Spleen (tissue), 7 donors: ENCODE measurements at regions not wholly inside any gene's neighbourhood (a gene's known extent, or its start where the extent isn't known, plus 50 kb on each side); places are given as distances from the start of the nearest gene placed in this dataset.

Experiments used
- CTCF ChIP-seq, 11 experiments: fragments of 200-600 bp in 7 of 11; fragments of 450-650 bp in 4 of 11; sonication (generic) in 4 of 11; IDR thresholded peaks in 8 of 11; conservative IDR thresholded peaks in 3 of 11; 1 replicate in 7 of 11; 2 replicates in 4 of 11; pipeline versions ENCODE4 v1.4.0 to v1.8.0; 2016 to 2021; ENCODE audit warnings: antibody characterized with exemption in 11 of 11, inconsistent platforms in 4 of 11, mild to moderate bottlenecking in 1 of 11
- POLR2A ChIP-seq, 3 donors: fragments of 450-650 bp; IDR thresholded peaks; one replicate each; pipeline ENCODE4 v1.5.1; 2017; ENCODE audit warnings: antibody characterized with exemption in 3 of 3, mild to moderate bottlenecking in 1 of 3
- POLR2AphosphoS5 ChIP-seq, 3 donors: sonication (generic); formaldehyde crosslinking; IDR thresholded peaks; one replicate each; pipeline ENCODE4 v1.5.1; 2017; ENCODE audit warnings: antibody characterized with exemption in 3 of 3
- donor health status: DM: no; HTN: no; CAD: no; lungs with moderate emphysema.
- donor health status: DM: no; HTN: no; CAD: no.
- donor health status: DM: no; HTN: no; CAD: no.

DNA sequence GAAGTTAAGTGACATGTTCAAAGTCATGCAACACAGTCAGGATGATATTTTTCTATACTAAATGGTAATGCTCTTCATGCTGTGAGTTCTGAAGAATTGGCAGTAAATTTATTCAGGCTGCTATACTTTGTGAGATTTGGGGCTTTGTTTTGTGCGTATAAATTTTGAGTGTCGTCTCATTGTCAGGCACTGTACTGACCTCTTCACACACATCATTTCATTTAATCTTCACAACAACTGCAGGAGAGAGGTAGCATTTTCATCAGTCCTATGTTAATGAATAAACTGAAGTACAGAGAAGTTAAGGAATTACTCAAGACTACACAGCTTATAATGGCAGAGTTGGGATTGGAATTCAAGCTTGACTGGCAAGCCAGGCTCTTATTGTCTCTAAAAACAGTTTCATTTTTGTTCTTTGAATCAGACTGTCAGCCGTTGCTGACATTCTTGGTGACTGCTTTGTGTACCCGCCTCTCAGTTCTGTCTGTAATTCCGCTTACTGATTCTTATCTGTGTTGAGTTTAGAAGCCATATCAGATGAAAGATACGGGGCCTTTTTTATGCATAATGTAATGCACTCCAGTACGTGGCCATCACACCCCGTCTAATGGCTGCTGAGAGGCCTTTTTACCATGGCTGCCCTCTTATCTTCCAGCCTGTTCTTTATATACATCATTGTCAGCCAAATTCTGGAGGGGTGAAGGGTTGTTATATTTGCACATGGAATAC lies 274.9 kb downstream of the UTRN start:
- no peak for TF ChIP-seq CTCF (IDR thresholded peaks at IDR 0.05 in 8 of 11, conservative IDR thresholded peaks at IDR 0.05 in 3 of 11)
- no peak for TF ChIP-seq POLR2A (IDR thresholded peaks at IDR 0.05)
- TF ChIP-seq POLR2AphosphoS5 (IDR thresholded peaks at IDR 0.05): no peak
